Glutamatergic neuron (in vitro differentiated cells): ENCODE measurements at regions not wholly inside any gene's neighbourhood (a gene's known extent, or its start where the extent isn't known, plus 50 kb on each side); places are given as distances from the start of the nearest gene placed in this dataset.

Experiments used
- DNase-seq: peaks from one replicate; pipeline ENCODE4 v3.0.0; 2022
- H3K27ac Mint-ChIP-seq: one replicate; pipeline ENCODE4 v1.8.0; 2020; ENCODE audit warnings: mild to moderate bottlenecking, mixed read lengths, inconsistent platforms; ENCODE audit not compliant: unreplicated experiment
- H3K27me3 Mint-ChIP-seq: one replicate; pipeline ENCODE4 v1.8.0; 2020; ENCODE audit warnings: mild to moderate bottlenecking, moderate library complexity, mixed read lengths, inconsistent platforms; ENCODE audit not compliant: unreplicated experiment
- H3K36me3 Mint-ChIP-seq: one replicate; pipeline ENCODE4 v1.8.0; 2020; ENCODE audit warnings: mild to moderate bottlenecking, mixed read lengths, inconsistent platforms; ENCODE audit not compliant: unreplicated experiment
- H3K4me1 Mint-ChIP-seq: one replicate; pipeline ENCODE4 v1.8.0; 2020; ENCODE audit warnings: mild to moderate bottlenecking, low read depth, mixed read lengths, inconsistent platforms; ENCODE audit not compliant: unreplicated experiment
- H3K4me3 Mint-ChIP-seq: one replicate; pipeline ENCODE4 v1.8.0; 2020; ENCODE audit warnings: mild to moderate bottlenecking, mixed read lengths, inconsistent platforms; ENCODE audit not compliant: unreplicated experiment
- H3K9me3 Mint-ChIP-seq: one replicate; pipeline ENCODE4 v1.8.0; 2020; ENCODE audit warnings: mild to moderate bottlenecking, moderate library complexity, mixed read lengths, inconsistent platforms; ENCODE audit not compliant: unreplicated experiment
- TF ChIP-seq, protein P1 (sequence below): fragments of 200-600 bp; sonication (generic); IDR thresholded peaks from one replicate; pipeline ENCODE4 v1.5.0; 2021; ENCODE audit not compliant: partially characterized antibody, unreplicated experiment

DNA sequence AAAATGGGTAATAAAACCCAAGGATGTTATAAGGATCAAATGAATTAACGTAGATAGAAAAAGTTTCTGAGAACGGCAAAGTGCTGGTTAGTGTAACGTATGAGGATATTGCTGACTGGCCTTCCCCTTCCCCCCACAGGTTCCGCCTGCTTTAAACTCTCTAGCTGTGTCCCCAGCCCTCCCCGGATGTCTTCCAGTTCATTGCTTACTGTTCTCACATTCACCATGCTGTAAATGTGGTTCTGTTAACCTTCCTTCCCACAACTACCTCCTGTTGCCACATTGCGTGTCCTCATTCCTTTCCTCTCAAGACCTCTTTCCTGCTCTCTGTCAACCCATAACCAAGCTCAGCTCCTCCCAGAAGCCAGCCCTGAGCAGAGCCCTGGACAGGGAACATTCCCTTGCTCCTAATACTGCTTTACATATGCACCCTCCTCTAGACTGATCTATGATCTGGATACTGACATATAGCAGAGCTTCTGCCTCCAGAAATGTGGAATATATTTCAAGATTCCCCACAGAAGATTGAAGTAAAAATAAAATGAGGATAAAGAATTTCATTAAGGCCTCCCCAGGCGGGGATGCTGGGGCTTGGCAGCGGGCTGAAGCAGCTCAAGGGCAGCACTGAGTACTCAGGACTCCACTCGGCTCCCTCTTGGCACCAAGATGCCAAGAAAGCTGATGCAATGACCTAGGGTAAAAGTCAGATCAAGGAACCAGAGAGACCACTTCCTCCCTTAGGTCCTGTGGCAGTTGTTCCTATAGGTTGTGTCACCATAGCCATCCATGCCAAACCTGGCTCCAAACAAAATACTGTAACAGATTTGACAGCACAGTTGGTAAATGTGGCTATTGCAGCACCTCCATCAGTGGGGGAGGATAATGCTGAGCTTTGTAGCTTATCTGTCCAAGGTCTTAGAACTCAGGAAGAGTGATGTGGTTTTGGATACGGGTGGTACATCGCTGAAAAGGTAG lies 136.4 kb upstream of the PIK3C3 start:
- H3K9me3 Mint-ChIP-seq: no peaks in the 10 kb centered on the region
- no peaks in the 10 kb centered on the region for H3K4me1 Mint-ChIP-seq
- H3K27me3 Mint-ChIP-seq: no peaks in the 10 kb centered on the region
- H3K36me3 Mint-ChIP-seq: no peaks in the 10 kb centered on the region
- H3K4me3 Mint-ChIP-seq: no peak overlapping the region
- DNase-seq: no peak
- H3K27ac Mint-ChIP-seq: no peak overlapping the region
- TF ChIP-seq, protein P1, sequence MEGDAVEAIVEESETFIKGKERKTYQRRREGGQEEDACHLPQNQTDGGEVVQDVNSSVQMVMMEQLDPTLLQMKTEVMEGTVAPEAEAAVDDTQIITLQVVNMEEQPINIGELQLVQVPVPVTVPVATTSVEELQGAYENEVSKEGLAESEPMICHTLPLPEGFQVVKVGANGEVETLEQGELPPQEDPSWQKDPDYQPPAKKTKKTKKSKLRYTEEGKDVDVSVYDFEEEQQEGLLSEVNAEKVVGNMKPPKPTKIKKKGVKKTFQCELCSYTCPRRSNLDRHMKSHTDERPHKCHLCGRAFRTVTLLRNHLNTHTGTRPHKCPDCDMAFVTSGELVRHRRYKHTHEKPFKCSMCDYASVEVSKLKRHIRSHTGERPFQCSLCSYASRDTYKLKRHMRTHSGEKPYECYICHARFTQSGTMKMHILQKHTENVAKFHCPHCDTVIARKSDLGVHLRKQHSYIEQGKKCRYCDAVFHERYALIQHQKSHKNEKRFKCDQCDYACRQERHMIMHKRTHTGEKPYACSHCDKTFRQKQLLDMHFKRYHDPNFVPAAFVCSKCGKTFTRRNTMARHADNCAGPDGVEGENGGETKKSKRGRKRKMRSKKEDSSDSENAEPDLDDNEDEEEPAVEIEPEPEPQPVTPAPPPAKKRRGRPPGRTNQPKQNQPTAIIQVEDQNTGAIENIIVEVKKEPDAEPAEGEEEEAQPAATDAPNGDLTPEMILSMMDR: no peak

DNA sequence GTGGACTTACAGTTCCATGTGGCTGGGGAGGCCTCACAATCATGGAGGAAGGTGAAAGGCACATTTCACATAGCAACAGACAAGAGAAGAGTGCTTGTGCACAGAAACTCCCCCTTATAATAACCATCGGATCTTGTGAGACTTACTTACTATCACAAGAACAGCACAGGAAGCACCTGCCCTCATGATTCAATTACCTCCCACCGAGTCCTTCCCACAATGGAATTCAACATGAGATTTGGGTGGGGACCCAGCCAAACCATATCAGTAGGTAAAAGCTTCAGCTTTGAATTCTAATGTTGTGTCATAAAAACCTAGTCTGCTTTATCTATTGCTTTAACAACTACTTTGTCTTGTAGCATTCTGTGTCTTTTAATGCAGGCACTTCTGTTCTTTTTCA lies 140.4 kb upstream of the PIK3C3 start:
- DNase-seq: no peak
- Mint-ChIP-seq H3K4me1 (no peaks in the 10 kb centered on the region), H3K27me3 (no peaks in the 10 kb centered on the region), H3K36me3 (no peaks in the 10 kb centered on the region), H3K27ac (no peak overlapping the region), H3K4me3 (no peak overlapping the region), H3K9me3 (no peaks in the 10 kb centered on the region)
- TF ChIP-seq, protein P1: no peak

DNA sequence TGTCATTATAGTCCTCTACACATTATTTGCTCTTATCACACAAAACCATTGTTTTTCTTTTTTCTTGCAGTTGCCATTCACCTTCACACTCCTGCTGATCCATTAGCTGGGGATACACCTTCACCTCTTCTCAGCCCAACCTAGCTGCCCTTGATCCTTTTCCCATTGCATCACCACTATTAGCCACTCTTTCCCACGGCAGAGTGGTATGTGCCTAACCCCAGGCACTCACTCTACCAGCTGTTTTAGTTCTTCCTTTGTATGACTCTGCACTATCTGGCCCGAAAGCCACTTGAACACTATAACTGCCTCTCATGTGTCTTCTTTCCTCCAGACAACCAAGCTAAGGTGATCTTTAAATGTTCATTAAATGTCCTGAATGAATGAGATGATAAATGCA lies 145.4 kb upstream of the PIK3C3 start:
- Mint-ChIP-seq H3K4me1 (no peaks in the 10 kb centered on the region), H3K9me3 (no peaks in the 10 kb centered on the region), H3K27ac (no peak overlapping the region), H3K36me3 (no peaks in the 10 kb centered on the region), H3K27me3 (peaks cover 2% of the 10 kb centered on the region), H3K4me3 (no peak overlapping the region)
- TF ChIP-seq, protein P1: no peak
- DNase-seq: no peak

DNA sequence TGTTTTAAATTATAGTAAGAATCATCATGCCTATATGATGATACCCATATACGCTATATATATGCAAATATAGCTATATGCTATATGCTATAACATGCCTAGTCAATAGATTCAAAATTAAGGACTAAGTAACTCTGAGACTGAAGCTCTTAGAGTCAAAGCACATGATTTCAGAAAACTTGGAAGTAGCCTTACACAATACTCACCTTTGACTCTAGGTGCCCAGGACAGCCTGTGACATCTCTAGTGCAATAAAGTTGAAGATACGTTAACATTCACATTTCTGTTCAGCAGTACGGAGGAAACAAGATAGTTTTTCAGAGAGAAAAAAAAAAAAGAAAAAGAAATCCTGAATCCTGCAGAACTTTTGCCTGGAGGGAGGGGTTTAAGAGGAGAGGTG lies 149.7 kb upstream of the PIK3C3 start:
- peaks cover 2% of the 10 kb centered on the region for H3K27me3 Mint-ChIP-seq
- no peak overlapping the region for H3K27ac Mint-ChIP-seq
- H3K4me1 Mint-ChIP-seq: peaks cover 5% of the 10 kb centered on the region
- no peaks in the 10 kb centered on the region for H3K36me3 Mint-ChIP-seq
- no peak for DNase-seq
- H3K4me3 Mint-ChIP-seq: no peak overlapping the region
- TF ChIP-seq, protein P1: no peak
- H3K9me3 Mint-ChIP-seq: no peaks in the 10 kb centered on the region

DNA sequence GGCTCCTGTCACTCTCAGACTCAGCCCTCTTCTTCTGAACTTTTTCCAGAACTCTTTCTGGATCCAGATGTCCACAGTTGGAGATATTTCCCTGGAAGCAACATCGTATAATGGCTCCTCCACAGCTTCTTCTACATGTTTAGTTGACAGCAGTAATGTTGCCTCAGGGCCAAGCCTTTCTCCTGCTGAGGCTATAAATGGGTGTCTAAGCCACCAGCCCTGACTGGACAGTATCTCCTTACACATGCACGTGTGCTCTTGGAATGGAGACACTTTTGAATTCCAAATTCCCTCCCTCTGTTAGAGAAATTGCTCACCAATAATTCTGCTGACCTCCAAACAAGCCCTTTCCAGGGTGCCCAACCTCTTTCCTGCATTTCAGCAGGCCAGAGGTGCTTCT lies 156.2 kb upstream of the PIK3C3 start:
- no peaks in the 10 kb centered on the region for H3K36me3 Mint-ChIP-seq
- TF ChIP-seq, protein P1: no peak
- no peak for DNase-seq
- H3K27me3 Mint-ChIP-seq: no peaks in the 10 kb centered on the region
- H3K4me3 Mint-ChIP-seq: no peak overlapping the region
- H3K4me1 Mint-ChIP-seq: peaks cover 4% of the 10 kb centered on the region
- no peaks in the 10 kb centered on the region for H3K9me3 Mint-ChIP-seq
- no peak overlapping the region for H3K27ac Mint-ChIP-seq
